ENCODE measurements at regions not wholly inside any gene's neighbourhood (a gene's known extent, or its start where the extent isn't known, plus 50 kb on each side); places are given as distances from the start of the nearest gene placed in this dataset.

- Mint-ChIP-seq H3K4me3 (no peak overlapping the region), H3K4me1 (no peaks in the 10 kb centered on the region), H3K27ac (no peak overlapping the region), H3K36me3 (ENCODE audit: low read depth) (no peaks in the 10 kb centered on the region), H3K27me3 (peaks cover 1% of the 10 kb centered on the region), H3K9me3 (peaks cover 27% of the 10 kb centered on the region)
- POLR2A ChIA-PET = no interaction called here
- DNase-seq = no peak
- CTCF ChIA-PET = interaction anchor here (0.6 kb wide), 1 partner anchor 241 kb away, joined by 3 read pairs; no protein-coding TSS in a partner anchor
Observed at GRCh38 chr6:39992861-39993622, 58.8 kb upstream of the MOCS1 start.
